ENCODE measurements at regions not wholly inside any gene's neighbourhood (a gene's known extent, or its start where the extent isn't known, plus 50 kb on each side); places are given as distances from the start of the nearest gene placed in this dataset.
A peak's percentile ranks its signal among the peaks of the same experiment; 100 is the strongest.

- no peaks in the 10 kb centered on the region for H3F3A ChIP-seq (replicated peaks; ENCODE audit: low read depth)
- ATAC-seq (no peak), DNase-seq (ENCODE audit: low spot score) (no peak)
- no peak overlapping the region for H3K4me3 ChIP-seq
- Mint-ChIP-seq H3K4me1 (peaks cover 24% of the 10 kb centered on the region), H3K36me3 (ENCODE audit: low read depth) (no peaks in the 10 kb centered on the region), H3K4me3 (no peak overlapping the region), H3K9me3 (peaks cover 7% of the 10 kb centered on the region), H3K27me3 (ENCODE audit: insufficient read depth, low read depth, poor library complexity) (peaks cover 7% of the 10 kb centered on the region), H3K27ac (no peak overlapping the region)
- H3K27me3 ChIP-seq (ENCODE audit: insufficient read depth) = no peaks in the 10 kb centered on the region
- no peak overlapping the region for H3K4me2 ChIP-seq
- peaks cover 15% of the 10 kb centered on the region; the same call in 1 of the 2 replicates for H3K9me2 ChIP-seq (ENCODE audit: insufficient read depth)
- peaks cover 8% of the 10 kb centered on the region; the same call in 1 of the 2 replicates for H3K4me1 ChIP-seq (ENCODE audit: insufficient read depth)
- no peaks in the 10 kb centered on the region for H4K20me1 ChIP-seq (replicated peaks; ENCODE audit: insufficient read depth)
- peak overlapping the region; percentile 74; the same call in 1 of the 2 replicates for H2AFZ ChIP-seq
- no peaks in the 10 kb centered on the region; the same call in 1 of the 2 replicates for H3K36me3 ChIP-seq (ENCODE audit: insufficient read depth)
- TF ChIP-seq ZNF114 (CRISPR knock-in tag; IDR thresholded peaks at IDR 0.05) (no peak), REST (IDR thresholded peaks at IDR 0.05; ENCODE audit: unreplicated experiment) (no peak), EZH2phosphoT487 (IDR thresholded peaks at IDR 0.05; ENCODE audit: unreplicated experiment) (no peak), ZNF462 (CRISPR knock-in tag; IDR thresholded peaks at IDR 0.05) (no peak), CTCF (conservative IDR thresholded peaks at IDR 0.05; ENCODE audit: low read depth in 2 of 2) (no peak), NANOG (IDR thresholded peaks at IDR 0.05; ENCODE audit: borderline replicate concordance) (no peak), STAT1 (IDR thresholded peaks at IDR 0.05; ENCODE audit: unreplicated experiment) (no peak), ZNF331 (CRISPR knock-in tag; IDR thresholded peaks at IDR 0.05; ENCODE audit: low read depth) (no peak), CREB1 (CRISPR knock-in tag; IDR thresholded peaks at IDR 0.05; ENCODE audit: low read depth) (no peak), ETS1 (IDR thresholded peaks at IDR 0.05) (no peak), POLR2AphosphoS5 (IDR thresholded peaks at IDR 0.05; ENCODE audit: low read depth) (no peak), EZH2 (IDR thresholded peaks at IDR 0.05; ENCODE audit: low read depth, unreplicated experiment) (no peak)
- no peaks in the 10 kb centered on the region for H3K79me2 ChIP-seq (replicated peaks; ENCODE audit: insufficient read depth)
- no peak overlapping the region for H3K27ac ChIP-seq (ENCODE audit: low read depth)
Observed at GRCh38 chr1:157311730-157312081, 173.5 kb upstream of the ETV3 start.
